ENCODE measurements at regions not wholly inside any gene's neighbourhood (a gene's known extent, or its start where the extent isn't known, plus 50 kb on each side); places are given as distances from the start of the nearest gene placed in this dataset.

GRCh38 chr11:96763244-96763643 lies 373.4 kb downstream of the JRKL start:
- H3K4me2 ChIP-seq: no peak overlapping the region
- DNase-seq (ENCODE audit: low spot score) (no peak), ATAC-seq (no peak)
- peaks cover 3% of the 10 kb centered on the region; the same call in 1 of the 2 replicates for H3K9me2 ChIP-seq (ENCODE audit: insufficient read depth)
- H3K79me2 ChIP-seq (replicated peaks; ENCODE audit: insufficient read depth): no peaks in the 10 kb centered on the region
- no peaks in the 10 kb centered on the region for H3K36me3 ChIP-seq (ENCODE audit: insufficient read depth)
- no peak overlapping the region for H2AFZ ChIP-seq
- TF ChIP-seq REST (IDR thresholded peaks at IDR 0.05; ENCODE audit: unreplicated experiment): no peak
- no peak for TF ChIP-seq NANOG (IDR thresholded peaks at IDR 0.05; ENCODE audit: borderline replicate concordance)
- no peak for TF ChIP-seq CTCF (conservative IDR thresholded peaks at IDR 0.05; ENCODE audit: low read depth in 2 of 2)
- no peak for TF ChIP-seq ZNF331 (CRISPR knock-in tag; IDR thresholded peaks at IDR 0.05; ENCODE audit: low read depth)
- TF ChIP-seq EZH2 (IDR thresholded peaks at IDR 0.05; ENCODE audit: low read depth, unreplicated experiment): no peak
- TF ChIP-seq JUNB (IDR thresholded peaks at IDR 0.05; ENCODE audit: unreplicated experiment): no peak
- no peak for TF ChIP-seq ZNF114 (CRISPR knock-in tag; IDR thresholded peaks at IDR 0.05)
- no peak for TF ChIP-seq CREB1 (CRISPR knock-in tag; IDR thresholded peaks at IDR 0.05; ENCODE audit: low read depth)
- TF ChIP-seq ZNF462 (CRISPR knock-in tag; IDR thresholded peaks at IDR 0.05): no peak
- TF ChIP-seq POLR2AphosphoS5 (IDR thresholded peaks at IDR 0.05; ENCODE audit: low read depth): no peak
- no peak for TF ChIP-seq EZH2phosphoT487 (IDR thresholded peaks at IDR 0.05; ENCODE audit: unreplicated experiment)
- TF ChIP-seq STAT1 (IDR thresholded peaks at IDR 0.05; ENCODE audit: unreplicated experiment): no peak
- TF ChIP-seq ETS1 (IDR thresholded peaks at IDR 0.05): no peak
- Mint-ChIP-seq H3K4me1 (peaks cover 5% of the 10 kb centered on the region; the same call in 1 of the 3 replicates), H3K4me3 (no peak overlapping the region), H3K9me3 (no peaks in the 10 kb centered on the region), H3K36me3 (ENCODE audit: low read depth) (no peaks in the 10 kb centered on the region), H3K27me3 (ENCODE audit: insufficient read depth, low read depth, poor library complexity) (peaks cover 5% of the 10 kb centered on the region), H3K27ac (no peak overlapping the region)
- no peaks in the 10 kb centered on the region for H3F3A ChIP-seq (replicated peaks; ENCODE audit: low read depth)
- H3K27me3 ChIP-seq (ENCODE audit: insufficient read depth): no peaks in the 10 kb centered on the region
- H3K27ac ChIP-seq (ENCODE audit: low read depth): no peak overlapping the region
- no peaks in the 10 kb centered on the region for H4K20me1 ChIP-seq (replicated peaks; ENCODE audit: insufficient read depth)
- no peak overlapping the region for H3K4me3 ChIP-seq
- H3K4me1 ChIP-seq (ENCODE audit: insufficient read depth): no peaks in the 10 kb centered on the region

Data from GM23338 (cell line).